ENCODE measurements at regions not wholly inside any gene's neighbourhood (a gene's known extent, or its start where the extent isn't known, plus 50 kb on each side); places are given as distances from the start of the nearest gene placed in this dataset.

GRCh38 chr12:65628061-65628460, 196.2 kb upstream of the HMGA2 start:
- DNase-seq (ENCODE audit: low read depth): no peak

- DNase-seq (ENCODE audit: low read depth): no peak
Observed at GRCh38 chr12:65630555-65630954, 193.7 kb upstream of the HMGA2 start.

DNA sequence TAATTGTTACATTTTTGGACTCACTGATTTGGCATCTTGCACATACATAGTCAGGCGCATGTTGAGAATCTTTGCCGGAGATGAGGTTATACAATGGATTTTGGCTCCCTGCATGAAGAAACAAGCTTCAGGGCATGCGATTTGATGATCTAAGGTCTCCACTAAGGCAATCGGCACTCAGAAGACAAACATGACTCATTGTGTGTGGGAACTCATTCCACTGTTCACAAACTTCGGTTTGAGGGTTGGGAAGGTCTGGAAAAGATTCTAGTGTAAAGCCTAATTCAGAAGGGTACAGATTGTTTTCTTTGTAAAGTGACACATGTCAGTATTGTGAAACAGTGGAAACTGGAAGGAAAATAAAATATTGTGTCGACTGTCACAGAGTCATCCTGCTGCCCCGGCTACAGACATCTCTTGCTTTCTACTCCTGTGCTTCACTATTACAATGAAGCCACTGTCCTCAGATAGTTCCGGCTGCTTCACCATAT, 192.6 kb upstream of the HMGA2 start:
- no peak for DNase-seq (ENCODE audit: low read depth)

DNA sequence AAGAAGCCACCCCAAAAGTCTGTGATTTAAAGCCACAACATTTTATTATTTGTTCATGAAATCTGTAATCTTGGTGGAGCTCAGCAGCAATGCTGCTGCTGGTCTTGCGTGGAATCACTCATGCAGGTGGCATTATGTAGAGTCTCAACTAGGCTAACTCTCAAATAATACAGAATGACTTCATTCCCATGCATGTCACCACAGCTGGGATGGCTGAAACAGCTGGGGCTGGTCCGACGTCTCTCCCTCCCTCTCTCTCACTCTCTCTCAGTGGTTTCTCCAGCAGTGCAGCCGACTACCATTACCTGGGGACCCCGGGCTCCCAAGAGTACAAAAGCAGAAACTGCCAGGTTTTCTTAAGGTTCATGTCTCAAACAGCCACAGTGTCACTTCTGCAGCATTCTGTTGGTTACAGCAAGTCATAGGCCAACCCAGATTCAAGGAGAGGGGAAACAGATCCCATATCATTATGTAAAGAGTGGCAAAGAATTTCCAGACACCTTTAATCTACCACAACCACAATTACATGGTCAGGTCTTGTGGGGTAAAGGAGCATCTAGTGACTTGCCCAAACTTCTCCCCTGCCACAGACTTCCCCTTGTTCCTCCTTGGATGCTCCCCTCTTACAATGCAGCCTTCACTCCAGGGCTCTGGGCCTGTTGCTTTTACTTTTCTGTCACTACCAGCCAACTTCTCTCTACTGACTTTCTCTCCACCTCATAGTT, 192.0 kb upstream of the HMGA2 start:
- no peak for DNase-seq (ENCODE audit: low read depth)

DNA sequence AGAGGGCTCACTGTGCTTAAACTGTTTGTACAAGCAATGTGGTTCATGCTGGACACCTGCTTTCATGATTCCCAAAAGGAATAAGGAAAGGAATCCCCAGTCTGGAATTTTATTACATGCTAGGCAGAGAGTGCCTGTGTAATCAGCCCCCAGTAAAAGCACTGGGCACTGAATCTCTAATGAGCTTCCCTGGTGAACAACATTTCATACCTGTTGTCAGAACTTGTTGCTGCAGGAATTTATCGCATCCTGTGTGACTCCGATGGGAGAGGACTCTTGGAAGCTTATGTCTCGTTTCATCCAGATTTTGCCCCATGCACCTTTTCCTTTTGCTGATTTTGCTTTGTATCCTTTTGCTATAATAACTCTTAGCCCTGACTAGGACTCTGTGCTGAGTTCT, 190.2 kb upstream of the HMGA2 start:
- no peak for DNase-seq (ENCODE audit: low read depth)

DNA sequence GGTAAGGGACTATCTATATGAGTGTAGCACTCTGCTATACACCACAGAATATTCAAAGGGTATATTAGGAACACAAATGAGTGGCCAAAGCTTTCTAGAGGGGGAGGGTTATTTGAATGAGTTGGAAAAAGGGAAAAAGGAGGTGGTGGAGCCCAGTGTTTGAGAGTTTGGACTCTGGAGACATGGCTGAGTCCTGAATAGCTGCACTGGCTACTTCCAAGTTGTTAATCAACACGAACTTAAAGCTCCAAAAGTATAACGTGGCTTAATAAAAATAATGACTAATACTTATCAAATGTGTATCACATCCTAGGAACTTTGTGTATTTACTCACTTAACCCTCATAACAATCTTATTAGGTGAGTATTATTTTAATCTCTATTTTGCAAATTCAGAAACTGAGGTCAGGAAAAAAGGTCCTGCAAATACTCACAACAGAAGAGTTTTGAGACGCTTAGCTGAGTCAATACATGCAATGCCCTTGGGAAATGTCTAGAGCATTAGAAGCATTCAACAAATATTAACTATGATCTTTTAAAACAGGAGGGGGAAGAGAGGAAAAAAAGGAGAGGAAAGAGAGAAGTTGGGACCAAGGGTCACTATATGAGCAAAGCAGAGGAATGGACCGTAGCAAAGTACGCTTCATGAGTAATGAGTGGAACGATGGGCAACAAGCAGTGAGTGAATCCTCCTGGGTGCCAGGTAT, 189.5 kb upstream of the HMGA2 start:
- no peak for DNase-seq (ENCODE audit: low read depth)

DNA sequence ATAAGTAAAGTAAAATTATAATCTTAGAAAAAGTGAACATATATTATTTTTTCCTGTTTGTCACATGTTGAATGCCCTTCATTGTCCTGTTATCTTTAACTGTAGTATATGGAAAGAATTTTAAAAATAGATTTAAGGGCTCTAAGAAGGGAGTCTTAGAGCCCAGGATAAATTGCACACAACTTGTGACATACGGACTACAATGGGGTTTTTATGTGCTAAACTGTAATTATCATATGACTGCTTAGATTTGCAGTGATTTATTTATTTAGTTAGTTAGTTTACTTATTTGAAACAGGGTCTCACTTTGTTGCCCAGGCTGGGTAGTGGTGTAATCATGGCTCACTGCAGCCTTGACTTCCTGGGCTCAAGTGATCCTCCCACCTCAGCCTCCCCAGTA, 187.8 kb upstream of the HMGA2 start:
- no peak for DNase-seq (ENCODE audit: low read depth)

DNA sequence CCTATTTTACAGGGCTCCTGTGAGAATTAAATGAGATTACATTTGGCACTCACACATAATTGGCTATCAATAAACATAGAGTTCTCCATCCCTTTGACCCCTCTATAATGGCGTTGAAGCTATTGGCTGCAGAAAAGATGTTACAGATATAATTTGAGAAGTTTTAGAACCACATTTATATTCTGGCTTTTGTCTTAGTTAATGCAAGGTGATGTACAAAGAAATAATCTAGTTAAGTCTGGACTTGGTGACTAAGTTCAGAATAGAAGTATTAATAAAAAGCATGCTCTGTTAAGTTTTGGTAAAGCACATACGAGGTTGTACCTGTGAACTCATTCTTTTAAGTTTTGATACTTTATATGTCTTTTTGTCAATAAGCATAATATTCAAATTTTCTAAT, 187.1 kb upstream of the HMGA2 start:
- no peak for DNase-seq (ENCODE audit: low read depth)

DNA sequence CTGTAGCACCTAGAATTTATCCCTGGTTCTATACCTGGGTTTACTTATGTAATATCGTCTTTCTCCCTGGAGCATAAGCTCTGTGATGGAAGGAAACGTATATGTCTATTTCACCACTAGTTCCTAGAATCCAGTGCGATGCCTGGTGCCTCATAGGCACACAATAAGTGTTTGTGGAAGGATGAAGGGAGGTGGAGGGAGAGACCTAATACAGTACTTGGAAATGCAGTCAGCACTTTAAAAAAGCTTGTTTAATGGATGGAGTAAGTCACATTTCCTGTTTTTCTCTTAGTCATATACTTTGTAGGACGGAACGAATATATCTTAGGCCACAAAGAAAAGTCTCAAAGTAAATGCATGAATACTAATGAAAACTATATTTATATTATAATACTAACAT, 186.5 kb upstream of the HMGA2 start:
- DNase-seq (ENCODE audit: low read depth): no peak

GRCh38 chr12:65638324-65638723, 186.0 kb upstream of the HMGA2 start:
- DNase-seq (ENCODE audit: low read depth): no peak

DNA sequence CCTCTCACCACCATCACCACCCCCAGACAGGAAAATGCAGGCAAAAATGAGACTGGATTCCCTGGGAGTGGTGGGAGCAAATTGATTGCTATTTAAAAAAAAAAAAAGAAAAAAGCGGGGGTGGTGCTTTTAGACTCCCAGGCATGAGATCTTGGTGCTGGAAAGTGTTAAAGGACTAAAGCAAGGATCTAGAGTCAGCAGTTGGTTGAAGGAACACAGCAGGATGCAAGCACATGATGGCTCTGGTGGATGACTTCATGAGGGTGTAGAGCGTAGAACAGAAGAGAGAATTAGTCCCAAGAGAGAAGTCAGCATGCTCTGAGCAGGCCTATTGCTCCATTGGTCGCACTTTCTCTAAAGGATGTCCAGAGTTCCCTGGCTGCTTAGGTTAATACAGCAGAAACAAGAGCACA, 183.8 kb upstream of the HMGA2 start:
- no peak for DNase-seq (ENCODE audit: low read depth)

- DNase-seq (ENCODE audit: low read depth): no peak
Observed at GRCh38 chr12:65642061-65642661, 182.1 kb upstream of the HMGA2 start.

DNA sequence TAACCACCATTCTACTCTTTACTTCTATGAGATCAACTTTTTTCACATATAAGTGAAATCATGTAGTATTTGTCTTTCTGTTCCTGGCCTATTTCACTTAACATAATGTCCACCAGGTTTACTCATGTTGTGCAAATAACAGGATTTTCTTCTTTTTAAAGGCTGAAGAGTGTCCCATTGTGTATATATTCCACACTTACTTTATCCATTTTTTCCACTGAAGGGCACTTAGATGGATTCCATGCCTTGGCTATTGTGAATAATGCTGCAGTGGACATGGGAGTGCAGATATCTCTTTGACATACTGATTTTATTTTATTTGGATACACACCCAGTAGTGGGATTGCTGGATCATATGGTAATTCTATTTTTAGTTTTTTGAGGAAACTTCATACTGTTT, 181.1 kb upstream of the HMGA2 start:
- DNase-seq (ENCODE audit: low read depth): no peak

DNA sequence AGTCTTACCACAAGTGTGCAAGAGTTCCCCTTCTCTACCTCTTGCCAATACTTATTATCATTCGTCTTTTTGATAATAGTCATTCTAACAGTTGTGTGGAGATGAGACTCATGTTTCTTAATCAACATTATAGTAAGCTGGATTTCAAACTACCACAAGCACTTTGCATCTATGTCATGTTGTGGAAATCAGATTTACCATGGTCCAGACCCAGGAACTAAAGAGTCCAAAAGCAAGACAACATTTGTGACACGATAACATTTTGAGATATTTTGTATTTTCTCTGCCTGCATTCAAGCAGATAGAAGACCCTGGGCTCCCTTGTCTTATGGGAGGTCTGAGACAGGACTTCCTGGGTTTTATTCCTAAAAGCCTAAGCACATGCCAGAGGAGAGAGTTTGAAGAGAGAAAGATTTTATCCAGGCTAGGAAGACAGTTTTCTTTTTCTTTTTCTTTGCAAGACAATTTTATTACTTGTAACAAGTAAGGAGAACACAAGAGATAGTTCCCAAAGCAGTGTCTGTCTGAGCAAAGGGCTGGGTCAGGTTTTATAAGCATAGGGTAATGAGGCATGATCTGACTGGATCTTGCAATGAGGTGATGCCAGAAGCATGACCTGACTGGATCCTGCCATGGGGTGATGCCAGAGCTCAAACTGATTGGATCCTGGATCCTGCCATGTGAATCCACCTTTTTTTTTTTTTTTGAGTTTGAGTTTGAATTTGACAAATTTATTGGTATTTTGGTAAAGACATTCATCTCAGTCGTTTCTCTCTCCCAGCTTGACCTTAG, 180.5 kb upstream of the HMGA2 start:
- no peak for DNase-seq (ENCODE audit: low read depth)

GRCh38 chr12:65646127-65646643, 178.1 kb upstream of the HMGA2 start:
- DNase-seq (ENCODE audit: low read depth): no peak

DNA sequence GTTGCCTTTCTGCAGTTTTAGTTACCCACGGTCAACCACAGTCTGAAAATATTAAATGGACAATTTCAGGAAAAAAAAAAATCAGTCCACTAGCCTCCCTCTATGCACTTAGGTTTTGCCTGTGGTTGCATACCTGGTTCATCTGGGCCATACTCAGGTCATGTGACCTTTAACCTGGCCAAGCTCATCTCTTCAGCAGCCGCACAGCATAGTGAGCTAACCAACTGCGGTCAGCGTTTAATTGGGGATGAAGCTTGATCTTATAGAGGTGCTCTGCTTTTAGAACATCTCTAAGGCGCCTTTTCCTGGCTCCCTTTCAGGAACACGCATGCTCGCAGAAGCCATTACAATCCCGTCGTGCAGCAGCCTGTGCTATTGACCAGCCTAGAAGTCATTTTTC, 177.2 kb upstream of the HMGA2 start:
- no peak for DNase-seq (ENCODE audit: low read depth)

GRCh38 chr12:65648461-65648860, 175.8 kb upstream of the HMGA2 start:
- no peak for DNase-seq (ENCODE audit: low read depth)

DNA sequence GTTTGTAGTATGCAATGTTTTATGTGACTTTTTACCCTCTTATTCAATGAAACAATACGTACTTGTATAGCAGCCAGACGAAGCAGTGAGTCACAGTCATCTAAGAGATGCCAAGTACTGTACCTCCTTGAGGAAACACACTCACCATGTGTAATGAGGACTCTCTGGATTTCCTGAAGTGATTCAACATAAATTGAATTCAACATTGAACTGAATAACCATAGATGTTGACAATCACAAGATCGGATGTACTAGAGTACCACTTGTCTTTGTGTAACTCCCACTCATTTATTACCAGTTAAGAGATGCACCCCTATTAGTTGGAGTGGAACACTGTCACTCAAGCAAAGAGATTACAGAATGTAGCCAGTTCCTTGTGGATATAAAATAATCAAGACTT, 175.2 kb upstream of the HMGA2 start:
- no peak for DNase-seq (ENCODE audit: low read depth)

DNA sequence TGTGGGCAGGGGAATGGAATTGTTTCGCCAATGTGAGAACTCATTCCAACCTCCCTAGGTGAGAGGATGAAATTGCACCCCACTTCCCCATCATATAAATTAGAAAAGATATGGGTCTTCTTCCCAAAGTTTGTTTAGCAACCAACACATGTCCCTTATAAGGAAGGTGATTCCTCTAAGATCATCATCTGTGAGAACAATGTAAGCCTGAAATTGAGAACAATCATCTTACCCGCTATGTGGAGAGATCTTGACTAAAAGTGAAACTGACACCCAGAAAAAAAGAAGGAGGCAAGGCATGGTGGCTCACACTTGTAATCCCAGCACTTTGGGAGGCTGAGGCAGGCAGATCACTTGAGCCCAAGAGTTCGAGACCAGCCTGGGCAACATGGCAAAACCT, 173.2 kb upstream of the HMGA2 start:
- DNase-seq (ENCODE audit: low read depth): no peak

DNA sequence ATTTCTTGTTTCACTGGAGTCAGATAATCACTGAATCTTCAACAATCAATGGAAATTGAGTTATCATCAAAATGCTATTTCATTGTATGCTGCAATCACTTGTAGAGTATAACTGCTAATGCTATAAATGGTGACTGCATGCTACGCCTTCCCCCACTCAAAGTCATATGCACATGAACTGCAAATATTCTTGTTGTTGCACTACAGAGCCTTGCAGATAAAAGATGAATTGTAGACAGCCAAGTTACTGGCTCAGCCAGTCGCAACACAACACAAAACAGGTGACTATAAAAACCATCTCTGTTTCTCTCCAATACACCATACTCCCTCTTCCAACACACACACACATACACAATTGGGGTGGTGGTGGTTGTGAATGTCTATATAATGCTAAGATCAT, 171.0 kb upstream of the HMGA2 start:
- no peak for DNase-seq (ENCODE audit: low read depth)

DNA sequence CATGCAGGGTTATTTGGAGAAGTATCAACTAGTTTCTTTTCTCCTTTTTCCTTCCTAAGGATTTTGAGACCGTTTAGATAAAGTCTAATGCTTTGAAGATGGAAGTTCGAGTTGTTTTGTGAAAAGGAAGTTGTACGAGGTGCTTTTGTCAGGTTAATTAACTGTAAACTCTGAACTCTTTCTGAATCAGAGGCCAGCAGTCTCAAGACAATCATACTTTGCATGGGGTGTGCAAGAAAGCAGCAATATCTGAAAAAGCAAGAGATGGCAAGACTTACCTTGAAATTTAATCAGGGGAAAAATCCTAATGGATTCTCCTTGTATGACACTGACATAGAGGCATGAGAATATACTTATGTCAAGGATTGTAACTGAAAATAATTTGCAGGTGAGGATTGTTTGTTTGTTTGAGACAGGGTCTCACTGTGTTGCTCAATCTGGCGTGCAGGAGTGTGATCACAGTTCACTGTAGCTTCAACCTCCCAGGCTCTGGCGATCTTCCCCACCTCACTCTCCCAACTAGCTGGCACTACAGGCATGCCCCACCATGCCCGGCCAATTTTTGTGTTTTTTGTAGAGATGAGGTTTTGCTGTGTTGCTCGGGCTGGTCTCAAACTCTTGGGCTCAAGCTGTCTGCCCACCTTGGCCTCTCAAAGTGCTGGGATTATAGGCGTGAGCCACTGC, 170.2 kb upstream of the HMGA2 start:
- DNase-seq (ENCODE audit: low read depth): no peak

DNA sequence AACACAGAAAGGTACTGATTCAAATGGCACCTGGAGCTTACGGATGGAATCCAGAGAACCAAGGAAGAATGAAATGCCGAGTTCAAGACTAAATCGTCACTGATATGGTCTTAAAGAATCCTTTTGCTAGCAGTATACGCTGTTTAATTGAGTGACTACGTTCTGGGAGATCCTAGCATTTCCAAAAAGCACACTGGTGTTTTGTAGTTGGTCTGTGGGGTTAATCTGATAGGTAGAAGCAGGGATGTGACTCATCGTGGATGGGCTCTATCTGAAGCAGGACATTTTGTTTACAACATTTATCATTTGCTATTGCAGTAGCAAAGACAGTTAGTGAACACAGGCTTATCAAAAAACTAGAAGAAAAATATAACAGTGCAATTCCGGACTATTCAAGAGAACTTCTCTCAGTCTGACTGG, 169.2 kb upstream of the HMGA2 start:
- DNase-seq (ENCODE audit: low read depth): no peak

Data from stimulated activated CD4-positive, alpha-beta T cell treated with anti-CD3 and anti-CD28 coated beads, Interleukin-2, amount 100 ng/mL, for 4 hours (primary cell).